Fibroblast of lung (primary cell): ENCODE measurements at regions not wholly inside any gene's neighbourhood (a gene's known extent, or its start where the extent isn't known, plus 50 kb on each side); places are given as distances from the start of the nearest gene placed in this dataset.

Experiments
- DNase-seq, 2 donors: peaks; one replicate each; pipeline versions ENCODE4 v3.0.0 to v3.0.0-alpha.2; 2010; ENCODE audit warnings: low read depth in 2 of 2
- H2AFZ ChIP-seq: 2 replicates; pipeline ENCODE4 v1.5.1; 2012; ENCODE audit warnings: low read length, control low read depth, inconsistent platforms
- H3K27ac ChIP-seq: 2 replicates; pipeline ENCODE4 v1.5.1; 2011; ENCODE audit warnings: low read length, control low read depth; ENCODE audit not compliant: insufficient read depth
- H3K27me3 ChIP-seq: 2 replicates; pipeline ENCODE4 v1.5.1; 2011; ENCODE audit warnings: mild to moderate bottlenecking, low read length; ENCODE audit not compliant: control insufficient read depth, insufficient read depth
- H3K36me3 ChIP-seq: 2 replicates; pipeline ENCODE4 v1.5.1; 2011; ENCODE audit warnings: low read length; ENCODE audit not compliant: control insufficient read depth, insufficient read depth
- H3K4me1 ChIP-seq: 2 replicates; pipeline ENCODE4 v1.5.1; 2011; ENCODE audit warnings: low read length; ENCODE audit not compliant: control insufficient read depth, insufficient read depth; ENCODE audit errors: extremely low read depth
- H3K4me2 ChIP-seq: 2 replicates; pipeline ENCODE4 v1.5.1; 2011; ENCODE audit warnings: low read length, control low read depth; ENCODE audit not compliant: insufficient read depth; ENCODE audit errors: extremely low read depth
- H3K4me3 ChIP-seq, 4 experiments: fragments of 200-600 bp in 1 of 4; sonication (generic) in 1 of 4; replicated peaks in 1 of 4; 2 replicates each; pipeline ENCODE4 v1.5.1; 2011 to 2016; ENCODE audit warnings: low read length in 4 of 4, low read depth in 3 of 4, mild to moderate bottlenecking in 3 of 4, control low read depth in 2 of 4, inconsistent platforms in 1 of 4, mixed read lengths in 1 of 4; ENCODE audit not compliant: insufficient read depth in 1 of 4; ENCODE audit errors: control extremely low read depth in 1 of 4
- H3K79me2 ChIP-seq: 2 replicates; pipeline ENCODE4 v1.5.1; 2012; ENCODE audit warnings: mild to moderate bottlenecking, low read length, inconsistent platforms; ENCODE audit not compliant: control insufficient read depth, insufficient read depth
- H3K9ac ChIP-seq: 2 replicates; pipeline ENCODE4 v1.5.1; 2011; ENCODE audit warnings: mild to moderate bottlenecking, low read length, control low read depth; ENCODE audit not compliant: insufficient read depth
- H3K9me3 ChIP-seq: 2 replicates; pipeline ENCODE4 v1.5.1; 2012; ENCODE audit warnings: low read depth, low read length; ENCODE audit not compliant: control insufficient read depth, insufficient read depth
- H4K20me1 ChIP-seq: 2 replicates; pipeline ENCODE4 v1.5.1; 2011; ENCODE audit warnings: low read length; ENCODE audit not compliant: control insufficient read depth, insufficient read depth; ENCODE audit errors: extremely low read depth
- EZH2 ChIP-seq: IDR thresholded peaks from 2 replicates; pipeline ENCODE4 v1.5.1; 2012; ENCODE audit warnings: low read length, control low read depth, mild to moderate bottlenecking; ENCODE audit errors: missing control alignments
- TF ChIP-seq, protein P1 (sequence below), 2 donors: IDR thresholded peaks in 1 of 2; conservative IDR thresholded peaks in 1 of 2; 1 replicate in 1 of 2; 2 replicates in 1 of 2; pipeline ENCODE4 v1.5.1; 2011 to 2012; ENCODE audit warnings: low read length in 2 of 2, control low read depth in 1 of 2, inconsistent platforms in 1 of 2, low read depth in 1 of 2, mild to moderate bottlenecking in 1 of 2

GRCh38 chr3:76941376-76941775 lies 98.5 kb upstream of the ROBO2 start:
- no peak for TF ChIP-seq EZH2
- TF ChIP-seq, protein P1, sequence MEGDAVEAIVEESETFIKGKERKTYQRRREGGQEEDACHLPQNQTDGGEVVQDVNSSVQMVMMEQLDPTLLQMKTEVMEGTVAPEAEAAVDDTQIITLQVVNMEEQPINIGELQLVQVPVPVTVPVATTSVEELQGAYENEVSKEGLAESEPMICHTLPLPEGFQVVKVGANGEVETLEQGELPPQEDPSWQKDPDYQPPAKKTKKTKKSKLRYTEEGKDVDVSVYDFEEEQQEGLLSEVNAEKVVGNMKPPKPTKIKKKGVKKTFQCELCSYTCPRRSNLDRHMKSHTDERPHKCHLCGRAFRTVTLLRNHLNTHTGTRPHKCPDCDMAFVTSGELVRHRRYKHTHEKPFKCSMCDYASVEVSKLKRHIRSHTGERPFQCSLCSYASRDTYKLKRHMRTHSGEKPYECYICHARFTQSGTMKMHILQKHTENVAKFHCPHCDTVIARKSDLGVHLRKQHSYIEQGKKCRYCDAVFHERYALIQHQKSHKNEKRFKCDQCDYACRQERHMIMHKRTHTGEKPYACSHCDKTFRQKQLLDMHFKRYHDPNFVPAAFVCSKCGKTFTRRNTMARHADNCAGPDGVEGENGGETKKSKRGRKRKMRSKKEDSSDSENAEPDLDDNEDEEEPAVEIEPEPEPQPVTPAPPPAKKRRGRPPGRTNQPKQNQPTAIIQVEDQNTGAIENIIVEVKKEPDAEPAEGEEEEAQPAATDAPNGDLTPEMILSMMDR (conservative IDR thresholded peaks at IDR 0.05 in 1 of 2, IDR thresholded peaks at IDR 0.05 in 1 of 2; ENCODE audit: low read depth in 1 of 2, low read length in 2 of 2) = no peak
- no peak overlapping the region for H3K27ac ChIP-seq
- no peak overlapping the region for H2AFZ ChIP-seq
- no peaks in the 10 kb centered on the region for H4K20me1 ChIP-seq
- H3K27me3 ChIP-seq = no peaks in the 10 kb centered on the region
- no peak overlapping the region for H3K9ac ChIP-seq
- H3K9me3 ChIP-seq = no peaks in the 10 kb centered on the region
- peak in 1 of 2 donors; percentile 20 for DNase-seq
- no peak overlapping the region for H3K4me2 ChIP-seq
- H3K36me3 ChIP-seq = no peaks in the 10 kb centered on the region
- H3K4me3 ChIP-seq = no peak overlapping the region
- H3K79me2 ChIP-seq = no peaks in the 10 kb centered on the region
- no peaks in the 10 kb centered on the region for H3K4me1 ChIP-seq

DNA sequence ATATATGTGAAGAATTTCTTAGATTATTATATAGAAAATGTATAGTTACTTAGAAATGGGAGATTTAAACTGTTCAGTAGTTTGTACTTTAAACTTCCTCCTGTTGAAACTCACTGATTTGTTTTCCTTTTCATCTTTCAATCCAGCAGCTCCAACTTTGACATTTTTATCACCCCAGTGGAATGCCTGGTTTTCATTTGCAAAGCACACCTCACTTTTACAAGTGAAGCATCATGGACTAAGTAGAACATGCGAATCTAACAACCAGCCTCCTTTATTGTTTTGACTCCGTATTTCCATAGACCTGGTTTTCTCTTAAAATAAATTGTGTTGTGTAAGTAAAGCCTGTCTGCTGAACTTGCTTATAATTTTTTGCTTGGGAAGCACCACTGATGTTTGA lies 97.8 kb upstream of the ROBO2 start:
- Histone ChIP-seq H3K36me3 (no peaks in the 10 kb centered on the region), H3K9me3 (no peaks in the 10 kb centered on the region), H2AFZ (no peak overlapping the region), H3K4me3 (no peak overlapping the region), H3K4me1 (no peaks in the 10 kb centered on the region), H3K27me3 (no peaks in the 10 kb centered on the region), H4K20me1 (no peaks in the 10 kb centered on the region), H3K9ac (no peak overlapping the region), H3K79me2 (no peaks in the 10 kb centered on the region), H3K4me2 (no peak overlapping the region), H3K27ac (no peak overlapping the region)
- TF ChIP-seq, protein P1 (conservative IDR thresholded peaks at IDR 0.05 in 1 of 2, IDR thresholded peaks at IDR 0.05 in 1 of 2; ENCODE audit: low read depth in 1 of 2, low read length in 2 of 2) = no peak
- TF ChIP-seq EZH2 = no peak
- no peak for DNase-seq

DNA sequence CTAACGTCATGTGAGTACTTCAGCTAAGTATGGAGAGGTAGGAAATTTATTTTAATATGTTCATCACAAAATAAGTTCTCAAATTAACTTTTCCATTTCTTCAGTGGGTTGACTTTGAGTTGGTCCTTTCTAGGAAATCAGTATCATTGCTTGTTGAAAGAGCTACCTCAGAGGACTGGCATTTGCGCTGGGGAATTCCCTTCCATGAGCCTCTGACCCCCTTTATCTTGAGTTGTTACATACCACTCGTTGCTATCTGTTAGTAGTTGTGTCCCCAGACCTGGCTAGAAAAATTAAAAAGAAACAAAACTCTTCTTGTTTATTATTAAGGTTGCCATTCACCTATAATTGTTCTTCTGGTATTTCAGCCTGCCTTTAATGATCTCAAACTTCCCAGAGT lies 96.8 kb upstream of the ROBO2 start:
- H2AFZ ChIP-seq = no peak overlapping the region
- no peaks in the 10 kb centered on the region for H3K79me2 ChIP-seq
- H3K4me2 ChIP-seq = no peak overlapping the region
- H3K27me3 ChIP-seq = no peaks in the 10 kb centered on the region
- H3K4me3 ChIP-seq = no peak overlapping the region
- no peaks in the 10 kb centered on the region for H3K4me1 ChIP-seq
- H3K36me3 ChIP-seq = no peaks in the 10 kb centered on the region
- H3K27ac ChIP-seq = no peak overlapping the region
- DNase-seq = peak in 1 of 2 donors; percentile 17
- TF ChIP-seq, protein P1 (conservative IDR thresholded peaks at IDR 0.05 in 1 of 2, IDR thresholded peaks at IDR 0.05 in 1 of 2; ENCODE audit: low read depth in 1 of 2, low read length in 2 of 2) = no peak
- no peak for TF ChIP-seq EZH2
- H4K20me1 ChIP-seq = no peaks in the 10 kb centered on the region
- no peaks in the 10 kb centered on the region for H3K9me3 ChIP-seq
- no peak overlapping the region for H3K9ac ChIP-seq
